GM20000 (cell line): ENCODE measurements at regions not wholly inside any gene's neighbourhood (a gene's known extent, or its start where the extent isn't known, plus 50 kb on each side); places are given as distances from the start of the nearest gene placed in this dataset.

Source experiments
- DNase-seq: peaks from one replicate; pipeline ENCODE4 v3.0.0; 2012; ENCODE audit warnings: low spot score
- TF ChIP-seq, protein P1 (sequence below): IDR thresholded peaks from 2 replicates; pipeline ENCODE4 v1.5.1; 2012; ENCODE audit warnings: mild to moderate bottlenecking, control low read depth; ENCODE audit errors: extremely low read depth, missing control alignments

DNA sequence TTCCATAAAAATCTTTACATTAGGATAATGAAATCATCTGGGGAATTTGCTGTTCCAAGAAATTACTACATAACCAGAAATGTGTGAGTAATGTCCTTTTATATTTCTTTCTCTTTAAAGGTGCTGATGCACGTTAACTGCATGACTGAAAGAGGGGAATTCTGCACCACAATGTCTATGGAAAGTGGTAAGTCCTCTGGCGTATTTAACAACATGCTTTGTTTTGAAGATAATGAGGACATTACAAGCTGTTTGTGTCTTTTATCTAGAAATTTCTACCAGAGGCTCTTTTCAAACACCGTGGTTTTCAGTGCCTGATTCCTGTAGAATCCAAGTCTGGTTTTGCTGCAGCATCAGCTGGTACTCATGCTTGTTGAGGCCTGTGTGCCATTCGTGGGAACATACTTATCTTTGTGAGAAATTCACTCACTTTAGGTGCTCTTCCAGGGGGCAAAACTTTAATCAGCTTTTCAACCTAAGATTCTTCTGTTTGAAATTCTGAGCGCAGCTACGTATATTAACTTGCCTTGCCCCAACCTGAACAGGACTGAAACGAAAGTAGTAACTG lies 257.2 kb downstream of the PDHA2 start:
- no peak for DNase-seq
- TF ChIP-seq, protein P1, sequence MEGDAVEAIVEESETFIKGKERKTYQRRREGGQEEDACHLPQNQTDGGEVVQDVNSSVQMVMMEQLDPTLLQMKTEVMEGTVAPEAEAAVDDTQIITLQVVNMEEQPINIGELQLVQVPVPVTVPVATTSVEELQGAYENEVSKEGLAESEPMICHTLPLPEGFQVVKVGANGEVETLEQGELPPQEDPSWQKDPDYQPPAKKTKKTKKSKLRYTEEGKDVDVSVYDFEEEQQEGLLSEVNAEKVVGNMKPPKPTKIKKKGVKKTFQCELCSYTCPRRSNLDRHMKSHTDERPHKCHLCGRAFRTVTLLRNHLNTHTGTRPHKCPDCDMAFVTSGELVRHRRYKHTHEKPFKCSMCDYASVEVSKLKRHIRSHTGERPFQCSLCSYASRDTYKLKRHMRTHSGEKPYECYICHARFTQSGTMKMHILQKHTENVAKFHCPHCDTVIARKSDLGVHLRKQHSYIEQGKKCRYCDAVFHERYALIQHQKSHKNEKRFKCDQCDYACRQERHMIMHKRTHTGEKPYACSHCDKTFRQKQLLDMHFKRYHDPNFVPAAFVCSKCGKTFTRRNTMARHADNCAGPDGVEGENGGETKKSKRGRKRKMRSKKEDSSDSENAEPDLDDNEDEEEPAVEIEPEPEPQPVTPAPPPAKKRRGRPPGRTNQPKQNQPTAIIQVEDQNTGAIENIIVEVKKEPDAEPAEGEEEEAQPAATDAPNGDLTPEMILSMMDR = no peak

DNA sequence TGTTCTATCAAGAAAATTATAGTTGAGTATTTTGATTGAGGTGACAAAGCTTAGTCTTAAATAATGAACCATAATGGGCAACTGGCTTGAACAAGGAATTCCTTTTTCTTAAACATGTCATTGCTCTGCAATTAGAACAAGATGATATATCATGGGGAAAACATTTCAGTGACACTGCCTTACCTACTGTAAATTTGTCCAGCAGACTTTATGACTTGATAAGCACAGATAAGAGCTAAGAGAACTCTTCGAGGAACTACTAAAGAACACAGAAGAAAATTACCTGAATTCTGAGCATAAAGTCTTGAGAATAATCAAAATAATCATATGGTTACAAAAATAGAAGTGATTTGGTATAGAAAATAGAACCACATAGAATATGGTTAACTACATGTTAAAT lies 257.8 kb downstream of the PDHA2 start:
- no peak for DNase-seq
- TF ChIP-seq, protein P1 = no peak

DNA sequence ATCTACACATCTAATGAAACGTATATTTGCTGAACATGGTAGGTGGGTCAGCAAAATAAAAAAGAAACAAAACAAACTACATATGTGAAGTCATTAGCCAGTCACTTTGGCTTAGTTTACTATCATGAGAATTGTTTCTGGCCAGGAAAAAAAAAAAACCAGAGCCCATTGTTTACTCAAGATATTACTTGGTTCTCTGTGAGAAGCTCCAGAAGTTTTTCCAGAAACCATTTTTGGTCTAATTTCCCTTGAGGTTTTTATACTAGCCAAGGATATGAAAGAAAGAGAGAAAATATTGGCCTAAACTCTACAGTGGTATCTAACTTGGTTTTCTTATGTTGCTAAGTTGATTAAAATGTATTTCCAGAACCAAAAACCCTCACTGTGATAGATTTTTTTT lies 259.1 kb downstream of the PDHA2 start:
- no peak for DNase-seq
- TF ChIP-seq, protein P1 = no peak

DNA sequence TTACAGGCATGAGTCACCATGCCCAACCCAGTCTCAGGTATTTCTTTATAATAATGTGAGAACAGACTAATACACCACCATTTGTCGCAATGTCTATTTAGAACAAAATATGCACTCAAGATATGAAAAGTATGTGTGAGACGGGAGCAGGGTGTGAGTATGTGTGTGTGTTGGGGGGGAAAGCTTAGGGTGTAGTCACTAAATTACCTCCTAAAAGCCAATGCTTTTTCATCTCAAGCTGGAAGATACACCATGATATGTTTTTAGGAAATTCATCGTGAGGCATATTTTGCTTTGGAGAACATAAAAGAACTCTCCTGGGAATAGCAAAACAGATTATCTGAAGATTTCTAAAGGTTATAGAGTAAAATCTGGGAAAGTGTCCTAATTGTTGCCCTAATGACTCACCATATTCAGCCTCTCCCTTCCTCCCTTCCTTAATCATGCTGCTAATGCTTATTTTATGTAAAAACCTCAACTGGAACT lies 262.7 kb downstream of the PDHA2 start:
- TF ChIP-seq, protein P1 = no peak

DNA sequence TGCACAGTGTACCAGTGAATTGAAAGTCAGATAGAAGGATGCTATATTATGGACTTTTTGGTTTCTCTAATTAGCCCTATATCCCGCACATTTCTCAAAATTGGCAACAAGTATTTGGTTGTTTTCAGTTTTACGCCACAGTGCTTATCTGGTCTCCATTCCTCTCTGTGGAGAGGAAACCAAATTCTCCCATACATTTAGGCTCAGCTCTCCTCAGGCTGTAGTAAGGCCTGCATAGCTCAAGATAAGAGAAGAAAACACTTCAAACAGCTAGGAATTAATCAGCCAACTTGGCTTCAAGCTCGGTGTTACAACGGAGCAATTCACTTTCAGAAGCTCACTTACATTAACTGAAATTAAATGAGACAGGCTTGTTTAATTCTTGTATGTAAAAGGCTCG lies 263.2 kb downstream of the PDHA2 start:
- TF ChIP-seq, protein P1 = no peak

More for the DNA sequence above, 262.7 kb downstream of the PDHA2 start:
- DNase-seq = no peak

DNA sequence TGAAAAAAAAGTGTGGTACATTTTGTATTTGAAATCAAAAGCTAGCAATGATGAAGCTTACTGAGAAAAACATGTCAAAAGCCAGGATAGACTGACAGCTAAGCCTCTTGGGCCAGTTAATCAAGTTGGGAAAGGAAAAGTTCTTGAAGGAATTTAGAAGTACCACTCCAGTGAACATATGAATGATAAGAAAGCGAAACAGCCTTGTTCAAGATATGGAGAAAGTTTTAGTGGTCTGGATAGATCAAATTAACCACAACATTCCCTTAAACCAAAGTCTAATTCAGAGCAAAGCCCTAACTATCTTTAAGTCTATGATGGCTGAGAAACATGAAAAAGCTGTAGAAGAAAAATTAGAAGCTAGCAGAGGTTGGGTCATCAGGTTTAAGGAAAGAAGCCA lies 268.3 kb downstream of the PDHA2 start:
- TF ChIP-seq, protein P1 = no peak
- DNase-seq = no peak

More for the DNA sequence above, 263.2 kb downstream of the PDHA2 start:
- DNase-seq = no peak

DNA sequence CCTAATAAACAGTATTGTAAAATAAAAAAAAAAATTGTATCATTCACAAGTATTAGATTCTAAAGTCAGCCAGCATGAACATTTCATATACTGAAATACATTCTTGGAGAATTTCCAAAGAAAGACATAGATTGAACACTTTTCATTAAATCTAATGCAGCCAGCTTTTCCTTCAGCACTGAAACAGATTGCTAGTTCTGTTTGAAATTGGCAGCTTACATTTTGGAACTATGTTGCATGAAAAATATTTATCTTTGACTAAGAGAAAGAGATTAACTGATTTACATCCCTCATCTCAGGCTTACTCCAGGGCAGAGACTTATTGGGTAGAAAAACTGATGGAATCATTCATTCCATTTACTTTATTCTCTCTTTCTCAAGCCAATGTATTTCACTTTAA lies 272.7 kb downstream of the PDHA2 start:
- DNase-seq = no peak
- TF ChIP-seq, protein P1 = no peak
